ENCODE measurements at regions not wholly inside any gene's neighbourhood (a gene's known extent, or its start where the extent isn't known, plus 50 kb on each side); places are given as distances from the start of the nearest gene placed in this dataset.

- intact Hi-C loops (cut with micrococcal nuclease) = no loop called here
Measured at GRCh38 chr16:6331770-6332169, 1000.9 kb upstream of the RBFOX1 start.

GRCh38 chr16:6317934-6318333 lies 1014.7 kb upstream of the RBFOX1 start:
- intact Hi-C loops (cut with micrococcal nuclease) = no loop called here

GRCh38 chr16:6309271-6309670 lies 1023.4 kb upstream of the RBFOX1 start:
- intact Hi-C loops (cut with micrococcal nuclease) = no loop called here

DNA sequence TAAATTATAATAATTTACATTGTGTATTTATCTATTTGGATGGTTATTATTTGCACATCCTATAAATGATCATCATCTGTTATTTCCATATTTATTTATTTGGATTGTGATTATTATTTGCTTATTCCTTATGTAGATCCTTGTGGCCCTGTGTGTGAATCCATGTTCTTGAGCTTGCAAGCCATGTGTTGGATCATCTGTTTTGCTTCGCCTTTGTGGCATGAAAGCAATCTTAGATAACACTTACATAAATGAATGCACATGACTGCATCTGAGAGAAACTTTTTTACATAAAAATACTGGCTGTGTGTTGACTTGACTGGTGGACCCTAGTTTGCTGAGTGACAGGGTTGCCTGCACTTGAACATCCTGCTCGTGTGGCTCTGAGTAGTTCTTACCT lies 1024.5 kb upstream of the RBFOX1 start:
- intact Hi-C loops (cut with micrococcal nuclease) = no loop called here

DNA sequence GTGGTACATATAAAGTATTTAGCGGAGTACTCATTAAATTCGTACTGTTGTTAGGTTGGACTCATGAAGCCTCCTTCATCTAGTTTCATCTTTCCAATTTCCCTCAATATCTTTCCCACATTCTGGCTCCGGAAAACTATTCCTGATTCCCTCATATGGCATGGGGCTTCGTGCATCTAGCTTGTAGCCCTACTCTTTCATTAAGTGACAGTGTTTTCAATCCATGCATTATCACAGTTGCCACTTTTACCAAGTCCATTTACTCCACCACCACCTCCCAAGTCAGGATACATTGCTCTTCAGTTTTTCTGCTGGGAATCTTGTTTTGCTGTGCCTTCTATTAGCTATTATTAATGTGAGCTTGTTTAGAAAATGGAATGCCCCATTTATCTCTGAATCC lies 1032.1 kb upstream of the RBFOX1 start:
- intact Hi-C loops (cut with micrococcal nuclease) = no loop called here

GRCh38 chr16:6297666-6298410 lies 1034.8 kb upstream of the RBFOX1 start:
- intact Hi-C loops (cut with micrococcal nuclease) = no loop called here

DNA sequence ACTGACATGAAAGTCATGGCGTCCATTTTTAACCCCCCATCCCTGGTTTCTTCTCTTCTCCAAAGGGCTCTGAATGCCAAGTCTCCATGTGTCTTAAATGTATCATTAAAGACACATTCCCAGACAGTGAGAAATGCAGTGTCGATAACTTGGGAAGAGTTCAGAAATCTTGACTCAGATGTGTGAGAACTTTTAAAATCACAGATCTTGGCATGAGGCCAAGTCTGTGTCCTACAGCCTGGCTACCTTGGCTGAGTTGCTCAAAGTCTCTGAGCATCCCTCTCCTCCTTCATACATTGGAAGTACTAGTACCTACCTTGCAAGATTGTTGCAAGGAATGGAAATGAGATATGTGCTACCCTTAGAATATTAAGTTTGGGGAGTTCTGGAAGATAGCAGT lies 1046.5 kb upstream of the RBFOX1 start:
- intact Hi-C loops (cut with micrococcal nuclease) = no loop called here

- intact Hi-C loops (cut with micrococcal nuclease) = no loop called here
Measured at GRCh38 chr16:6284731-6285130, 1047.9 kb upstream of the RBFOX1 start.

DNA sequence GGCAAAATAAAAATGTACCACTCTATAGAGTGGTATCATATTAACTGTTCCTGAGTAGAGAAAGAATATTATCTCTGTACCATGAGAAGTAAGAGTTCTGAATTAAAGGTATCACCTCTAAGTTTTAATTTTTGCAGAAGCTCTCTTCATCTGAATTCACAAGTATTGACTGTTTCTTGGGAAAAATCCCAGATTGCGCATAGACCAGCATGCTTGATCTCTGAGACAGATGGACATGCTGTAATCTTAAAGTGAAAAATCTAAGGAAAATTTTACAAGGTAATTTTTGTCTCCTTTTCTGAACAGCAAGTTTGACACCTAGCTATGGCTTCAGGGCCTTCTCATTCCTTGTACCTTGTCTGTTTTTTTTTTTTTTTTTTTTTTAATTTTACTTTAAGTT lies 1050.7 kb upstream of the RBFOX1 start:
- intact Hi-C loops (cut with micrococcal nuclease) = no loop called here

DNA sequence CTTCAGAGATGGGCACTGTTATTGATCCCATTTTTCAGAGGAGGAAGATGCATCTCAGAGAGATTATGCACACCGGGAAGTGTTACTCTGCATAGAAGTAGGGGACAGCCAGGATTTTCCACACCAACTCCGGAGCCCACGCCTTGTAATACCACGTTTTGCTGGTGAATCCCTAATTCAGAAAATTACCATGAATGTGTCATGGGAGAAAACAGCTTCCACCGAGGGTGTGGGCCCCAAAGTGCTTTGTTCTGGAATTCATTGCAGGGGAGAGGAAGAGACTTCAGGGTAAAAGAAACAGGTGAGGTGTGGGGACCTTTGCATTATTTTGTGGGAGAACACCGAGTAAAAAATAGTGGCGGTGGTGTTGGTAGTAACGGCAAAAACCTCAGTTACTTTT lies 1051.4 kb upstream of the RBFOX1 start:
- intact Hi-C loops (cut with micrococcal nuclease) = no loop called here

GRCh38 chr16:6280055-6280454 lies 1052.6 kb upstream of the RBFOX1 start:
- intact Hi-C loops (cut with micrococcal nuclease) = no loop called here

GRCh38 chr16:6279286-6279685 lies 1053.4 kb upstream of the RBFOX1 start:
- intact Hi-C loops (cut with micrococcal nuclease) = no loop called here

- intact Hi-C loops (cut with micrococcal nuclease) = no loop called here
Measured at GRCh38 chr16:6274351-6274750, 1058.3 kb upstream of the RBFOX1 start.

GRCh38 chr16:6267682-6268081 lies 1065.0 kb upstream of the RBFOX1 start:
- intact Hi-C loops (cut with micrococcal nuclease) = no loop called here

GRCh38 chr16:6266703-6267102 lies 1065.9 kb upstream of the RBFOX1 start:
- intact Hi-C loops (cut with micrococcal nuclease) = no loop called here

DNA sequence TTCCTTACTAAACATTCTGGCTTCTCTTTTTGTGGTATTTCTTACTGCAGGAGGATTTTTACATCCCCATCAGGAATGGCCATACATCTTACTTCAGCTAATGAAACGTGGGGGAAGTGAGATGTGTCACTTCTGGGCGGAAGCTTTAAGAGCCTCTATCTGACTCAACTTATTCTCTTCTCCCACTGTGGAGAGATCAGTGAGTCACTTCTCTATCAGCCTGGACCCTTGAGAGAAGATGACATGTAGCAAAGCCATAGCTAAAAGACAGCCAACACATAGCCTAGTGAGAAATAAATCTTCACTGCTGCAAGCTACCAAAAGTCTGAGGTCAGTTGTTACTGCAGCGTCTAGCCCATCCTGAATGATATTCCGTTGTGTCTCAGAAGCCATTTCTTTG lies 1066.7 kb upstream of the RBFOX1 start:
- intact Hi-C loops (cut with micrococcal nuclease) = no loop called here

DNA sequence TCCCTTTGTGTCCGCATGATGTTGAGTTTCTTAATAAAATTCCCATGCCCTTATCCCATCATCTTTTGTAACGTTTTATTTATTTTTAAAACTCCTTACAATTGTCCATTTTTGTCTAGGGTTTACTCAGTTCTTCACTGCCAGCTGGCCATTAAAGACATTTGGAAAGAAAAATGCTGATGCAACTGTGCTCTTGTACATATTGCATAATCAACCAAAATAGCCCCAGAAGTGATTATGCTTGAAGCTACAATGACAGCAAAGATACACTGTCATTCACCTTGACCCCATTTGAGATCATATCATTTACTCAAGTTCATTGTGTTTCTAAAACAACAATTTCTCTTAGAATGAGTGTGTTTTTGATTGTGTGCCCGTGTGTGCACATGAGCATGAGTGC lies 1074.6 kb upstream of the RBFOX1 start:
- intact Hi-C loops (cut with micrococcal nuclease) = no loop called here

DNA sequence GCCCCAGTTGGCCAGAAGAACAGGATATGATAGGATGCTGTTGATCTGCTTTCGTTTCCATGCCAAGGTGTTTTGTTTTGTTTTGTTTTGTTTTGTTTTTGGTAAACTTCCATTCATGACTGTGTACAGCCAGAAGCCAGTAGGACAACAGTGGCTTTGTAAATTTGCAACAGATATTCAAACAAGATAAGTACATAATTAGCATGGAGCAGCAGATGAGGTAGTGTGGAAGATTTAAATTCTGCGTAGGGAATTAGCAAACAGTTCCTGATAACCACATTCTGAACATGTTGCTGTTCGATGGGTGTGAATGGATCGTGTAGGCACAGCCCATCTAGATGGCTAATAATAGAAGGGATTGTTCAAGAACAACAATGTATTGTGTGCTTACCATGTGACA lies 1080.1 kb upstream of the RBFOX1 start:
- intact Hi-C loops (cut with micrococcal nuclease) = no loop called here

GRCh38 chr16:6250511-6250910 lies 1082.1 kb upstream of the RBFOX1 start:
- intact Hi-C loops (cut with micrococcal nuclease) = no loop called here

DNA sequence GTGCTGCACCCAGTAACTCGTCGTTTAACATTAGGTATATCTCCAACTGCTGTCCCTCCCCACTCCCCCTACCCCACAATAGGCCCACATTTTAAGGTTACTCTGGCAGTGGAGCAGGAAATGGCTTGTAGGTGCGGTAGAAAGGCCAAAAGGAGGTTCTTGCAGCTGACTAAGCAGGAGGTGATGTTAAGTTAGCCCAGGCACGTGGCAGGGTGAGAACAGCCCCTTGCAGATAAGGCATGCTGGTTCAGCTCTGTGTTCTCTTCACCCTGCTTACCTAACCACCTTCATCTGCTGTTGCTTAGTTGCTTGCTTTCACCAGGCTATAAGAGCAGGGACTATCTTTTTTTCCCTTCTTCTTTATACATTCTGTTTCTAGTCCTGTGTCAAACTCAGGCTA lies 1082.8 kb upstream of the RBFOX1 start:
- intact Hi-C loops (cut with micrococcal nuclease) = no loop called here

- intact Hi-C loops (cut with micrococcal nuclease) = no loop called here
Measured at GRCh38 chr16:6248199-6248598, 1084.4 kb upstream of the RBFOX1 start.

DNA sequence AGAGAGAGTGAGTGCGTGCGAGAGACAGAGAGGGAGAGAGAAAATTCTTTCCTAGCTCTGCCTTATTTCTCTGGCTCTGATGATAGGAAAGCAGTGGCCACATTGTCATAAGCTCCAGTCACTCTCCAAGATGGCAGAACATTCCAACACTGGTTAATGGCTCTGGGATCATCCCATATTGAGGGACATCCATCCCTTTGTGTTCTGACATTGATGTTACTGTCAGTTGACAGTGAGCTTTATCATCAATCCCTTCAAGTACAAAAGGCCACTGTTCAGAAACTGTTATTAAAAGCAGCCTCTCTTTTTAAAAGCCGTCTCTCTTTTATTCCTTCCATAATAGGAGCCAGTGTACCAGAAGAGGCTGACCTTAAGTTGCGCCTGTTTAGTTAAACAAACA lies 1084.9 kb upstream of the RBFOX1 start:
- intact Hi-C loops (cut with micrococcal nuclease) = no loop called here

DNA sequence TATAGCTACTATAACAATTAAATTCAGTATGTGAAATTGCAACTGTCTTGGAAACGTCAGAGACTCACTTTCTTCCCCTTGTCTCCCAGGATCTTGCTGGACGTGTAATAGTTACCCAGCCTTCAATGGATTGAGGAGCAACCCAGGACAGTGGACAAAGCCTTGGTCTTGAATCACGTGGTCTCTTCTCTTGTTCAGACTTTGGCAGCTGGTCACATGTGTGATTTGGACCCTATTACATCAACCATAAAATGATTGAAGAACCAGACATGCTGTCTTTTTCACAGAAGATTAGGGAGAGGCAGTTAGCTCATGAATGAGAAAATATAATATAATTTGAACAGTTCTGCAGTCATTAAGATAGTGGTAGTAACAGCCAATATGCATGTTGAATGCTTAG lies 1085.5 kb upstream of the RBFOX1 start:
- intact Hi-C loops (cut with micrococcal nuclease) = no loop called here

GRCh38 chr16:6246266-6246665 lies 1086.4 kb upstream of the RBFOX1 start:
- intact Hi-C loops (cut with micrococcal nuclease) = no loop called here

Measured in T-helper 1 cell treated with Interleukin-12 subunit alpha and Interleukin-12 subunit beta and Interleukin-4 antibody, amounts not matched to agents 30 ng/mL and 1 ng/mL, for 36 hours (primary cell).